GM12892 (cell line): ENCODE measurements at regions not wholly inside any gene's neighbourhood (a gene's known extent, or its start where the extent isn't known, plus 50 kb on each side); places are given as distances from the start of the nearest gene placed in this dataset.
"Not testable (repeated sequence)": the region's sequence is repeated elsewhere in the genome, so short reads cannot be mapped to it uniquely, and the experiment has no call there.

Experiments used
- POLR2A ChIP-seq: IDR thresholded peaks from 2 replicates; pipeline ENCODE4 v1.6.1; 2011; ENCODE audit warnings: low read depth, low read length, control low read depth
- POLR2AphosphoS5 ChIP-seq: IDR thresholded peaks from 2 replicates; pipeline ENCODE4 v1.6.1; 2011; ENCODE audit warnings: low read depth, low read length, control low read depth

- TF ChIP-seq POLR2A, POLR2AphosphoS5: not testable (repeated sequence)
Measured at GRCh38 chrX:80590992-80591391, 170.7 kb downstream of the TENT5D start.
